ENCODE measurements at regions not wholly inside any gene's neighbourhood (a gene's known extent, or its start where the extent isn't known, plus 50 kb on each side); places are given as distances from the start of the nearest gene placed in this dataset.

DNA sequence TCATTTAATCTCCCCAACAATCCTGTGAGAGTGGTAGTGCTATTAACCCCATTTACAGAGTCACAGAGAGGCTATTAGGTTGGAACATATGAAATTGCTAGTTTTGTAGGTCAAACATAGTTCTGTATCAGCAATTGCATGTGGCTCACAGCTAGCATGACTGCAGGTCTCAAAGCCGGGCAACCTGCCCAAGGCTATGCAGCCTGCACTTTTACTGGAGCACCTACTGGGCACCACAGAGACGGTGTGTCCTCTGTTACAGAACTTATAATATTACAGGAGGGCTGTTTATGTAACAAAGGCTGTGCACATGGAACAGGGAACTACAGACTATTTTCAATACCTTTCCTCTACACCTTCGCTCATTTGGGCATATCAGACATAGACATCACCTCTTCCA is 355.8 kb downstream of the RPS24 start:
- Mint-ChIP-seq H3K27ac (no peak overlapping the region), H3K4me1 (no peaks in the 10 kb centered on the region), H3K27me3 (no peaks in the 10 kb centered on the region), H3K36me3 (ENCODE audit: low read depth) (no peaks in the 10 kb centered on the region), H3K9me3 (no peaks in the 10 kb centered on the region), H3K4me3 (no peak overlapping the region)
- no peak for DNase-seq
- intact Hi-C loops (cut with micrococcal nuclease), result no loop called here

DNA sequence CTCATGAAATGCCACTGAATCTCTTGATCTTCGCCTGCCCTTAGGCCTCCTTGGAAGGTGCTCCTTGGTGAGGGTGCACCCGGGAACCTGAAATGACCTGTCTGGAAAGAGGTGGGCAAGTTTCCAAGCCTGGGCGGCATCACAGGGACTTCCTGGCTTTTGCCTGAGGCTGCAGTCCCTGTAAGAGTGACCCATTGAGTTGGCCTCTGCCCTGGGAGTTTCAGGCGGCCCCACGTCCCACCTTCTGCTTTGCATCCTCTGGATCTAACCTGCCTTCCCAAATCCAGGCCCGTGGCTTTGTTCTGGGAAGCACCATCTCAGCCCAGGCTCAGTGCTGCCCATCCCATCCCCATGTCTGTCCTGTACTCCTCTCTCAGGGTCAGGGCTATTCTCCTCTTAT is 356.4 kb downstream of the RPS24 start:
- intact Hi-C loops (cut with micrococcal nuclease), result no loop called here
- no peaks in the 10 kb centered on the region for H3K4me1 Mint-ChIP-seq
- H3K27me3 Mint-ChIP-seq, result no peaks in the 10 kb centered on the region
- H3K27ac Mint-ChIP-seq, result no peak overlapping the region
- no peak for DNase-seq
- no peak overlapping the region for H3K4me3 Mint-ChIP-seq
- H3K36me3 Mint-ChIP-seq (ENCODE audit: low read depth), result no peaks in the 10 kb centered on the region
- H3K9me3 Mint-ChIP-seq, result no peaks in the 10 kb centered on the region

DNA sequence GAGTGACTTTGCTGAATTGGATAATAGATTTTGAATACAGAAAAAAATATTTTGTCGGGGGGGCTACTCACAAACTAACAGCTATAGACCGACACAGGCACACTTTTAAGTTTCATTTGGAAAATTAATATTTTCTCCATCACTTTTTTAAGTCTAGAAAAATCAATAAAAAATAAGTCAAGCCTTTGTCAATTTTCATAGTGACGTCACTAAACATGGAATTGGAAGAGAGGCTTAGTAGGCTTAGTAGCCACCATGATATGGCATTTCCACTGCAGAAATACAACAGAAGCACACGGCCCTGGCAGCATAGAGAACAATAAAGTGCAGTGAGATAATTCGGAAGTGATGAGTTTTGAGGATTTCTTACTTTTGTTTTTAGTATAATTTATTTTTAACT is 357.2 kb downstream of the RPS24 start:
- Mint-ChIP-seq H3K27ac (no peak overlapping the region), H3K4me1 (no peaks in the 10 kb centered on the region), H3K27me3 (no peaks in the 10 kb centered on the region), H3K9me3 (no peaks in the 10 kb centered on the region), H3K4me3 (no peak overlapping the region), H3K36me3 (ENCODE audit: low read depth) (no peaks in the 10 kb centered on the region)
- intact Hi-C loops (cut with micrococcal nuclease), result no loop called here
- DNase-seq, result no peak

DNA sequence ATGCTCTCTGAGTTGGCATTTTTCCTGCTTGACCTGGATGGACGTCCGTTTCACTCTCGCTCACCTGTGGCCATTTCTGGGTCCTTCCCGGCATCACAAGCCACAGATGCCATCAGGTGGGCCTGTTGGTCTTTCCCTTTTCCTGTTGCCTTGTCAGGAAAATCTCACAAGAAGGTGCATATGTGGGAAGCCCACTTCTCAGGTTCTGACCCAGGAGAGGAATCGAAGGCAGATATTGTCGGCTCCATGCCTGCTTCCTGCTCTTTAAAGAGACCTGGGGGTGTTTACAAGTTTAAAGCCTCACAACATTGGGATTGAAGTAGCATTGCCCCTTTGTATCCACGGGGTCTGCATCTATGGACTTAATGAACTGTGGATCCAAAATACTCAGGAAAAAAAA is 357.9 kb downstream of the RPS24 start:
- no peaks in the 10 kb centered on the region for H3K9me3 Mint-ChIP-seq
- H3K36me3 Mint-ChIP-seq (ENCODE audit: low read depth), result no peaks in the 10 kb centered on the region
- H3K4me1 Mint-ChIP-seq, result no peaks in the 10 kb centered on the region
- no peaks in the 10 kb centered on the region for H3K27me3 Mint-ChIP-seq
- no peak overlapping the region for H3K4me3 Mint-ChIP-seq
- DNase-seq, result no peak
- intact Hi-C loops (cut with micrococcal nuclease), result no loop called here
- H3K27ac Mint-ChIP-seq, result no peak overlapping the region

DNA sequence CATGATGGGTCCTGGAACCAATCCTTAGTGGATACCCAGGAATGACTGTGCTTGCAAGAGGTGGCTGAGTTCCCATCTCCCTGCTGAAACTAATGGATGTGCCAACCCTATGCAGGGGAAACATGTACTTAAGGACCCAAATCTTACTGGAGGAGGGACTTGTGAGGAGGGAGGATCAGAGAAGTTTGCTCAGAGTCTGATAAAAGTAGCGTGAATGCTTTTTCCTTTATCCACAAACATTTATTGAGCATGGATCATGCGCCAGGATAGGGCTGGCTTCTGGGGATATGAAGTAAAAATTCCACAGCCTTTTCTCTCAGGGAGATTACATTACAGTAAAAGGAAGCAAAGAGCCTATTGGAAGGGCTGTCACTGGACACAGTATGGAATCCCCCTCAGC is 358.5 kb downstream of the RPS24 start:
- intact Hi-C loops (cut with micrococcal nuclease), result no loop called here
- no peaks in the 10 kb centered on the region for H3K36me3 Mint-ChIP-seq (ENCODE audit: low read depth)

DNA sequence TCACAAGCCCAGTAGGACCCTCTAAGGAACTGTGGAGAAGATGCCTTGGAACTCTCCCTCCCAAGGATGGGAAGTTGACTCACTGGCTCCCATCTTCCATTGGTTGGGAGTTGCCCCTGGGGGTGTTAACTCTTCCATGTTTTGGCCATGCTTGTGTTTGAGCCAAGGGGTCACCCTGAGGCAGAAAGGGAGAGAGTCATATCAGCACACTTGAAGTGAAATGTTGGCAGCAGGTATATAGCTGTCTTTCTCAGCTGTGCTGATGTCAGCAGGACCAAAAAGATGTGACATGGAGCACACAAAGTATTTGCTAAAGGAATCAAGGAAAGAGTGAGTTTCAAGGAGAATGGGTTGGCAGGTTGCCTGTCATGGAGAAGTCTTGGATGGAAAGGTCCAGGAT is 359.4 kb downstream of the RPS24 start:
- H3K9me3 Mint-ChIP-seq, result no peaks in the 10 kb centered on the region
- no peak for DNase-seq
- peaks cover 6% of the 10 kb centered on the region for H3K27me3 Mint-ChIP-seq
- no peak overlapping the region for H3K4me3 Mint-ChIP-seq
- intact Hi-C loops (cut with micrococcal nuclease), result no loop called here
- H3K36me3 Mint-ChIP-seq (ENCODE audit: low read depth), result no peaks in the 10 kb centered on the region
- H3K4me1 Mint-ChIP-seq, result no peaks in the 10 kb centered on the region
- no peak overlapping the region for H3K27ac Mint-ChIP-seq

More for the DNA sequence above, 358.5 kb downstream of the RPS24 start:
- Mint-ChIP-seq H3K9me3 (no peaks in the 10 kb centered on the region), H3K27ac (no peak overlapping the region), H3K4me1 (no peaks in the 10 kb centered on the region), H3K4me3 (no peak overlapping the region), H3K27me3 (peaks cover 2% of the 10 kb centered on the region)
- DNase-seq, result no peak

DNA sequence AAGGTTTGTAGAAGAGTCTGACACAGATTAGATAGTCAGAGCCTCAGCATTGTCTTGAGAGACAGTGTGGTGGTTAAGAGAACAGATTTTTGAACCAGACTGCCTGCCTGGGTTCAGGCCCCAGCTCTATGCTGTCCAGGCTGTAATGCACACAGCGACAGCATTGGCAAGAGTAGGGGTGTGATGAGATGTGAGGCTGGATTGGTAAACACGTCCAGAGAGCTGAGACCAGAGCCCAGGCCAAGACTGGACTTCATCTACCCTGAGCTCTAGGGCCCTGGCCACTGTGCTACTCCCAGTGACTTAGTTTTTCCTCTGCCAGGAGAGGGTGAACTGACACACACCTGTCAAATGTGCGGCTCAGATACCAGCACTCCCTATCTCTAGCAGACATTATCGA is 360.4 kb downstream of the RPS24 start:
- Mint-ChIP-seq H3K9me3 (no peaks in the 10 kb centered on the region), H3K27ac (no peak overlapping the region), H3K4me3 (no peak overlapping the region), H3K36me3 (ENCODE audit: low read depth) (no peaks in the 10 kb centered on the region), H3K27me3 (peaks cover 6% of the 10 kb centered on the region), H3K4me1 (no peaks in the 10 kb centered on the region)
- no peak for DNase-seq
- intact Hi-C loops (cut with micrococcal nuclease), result no loop called here

DNA sequence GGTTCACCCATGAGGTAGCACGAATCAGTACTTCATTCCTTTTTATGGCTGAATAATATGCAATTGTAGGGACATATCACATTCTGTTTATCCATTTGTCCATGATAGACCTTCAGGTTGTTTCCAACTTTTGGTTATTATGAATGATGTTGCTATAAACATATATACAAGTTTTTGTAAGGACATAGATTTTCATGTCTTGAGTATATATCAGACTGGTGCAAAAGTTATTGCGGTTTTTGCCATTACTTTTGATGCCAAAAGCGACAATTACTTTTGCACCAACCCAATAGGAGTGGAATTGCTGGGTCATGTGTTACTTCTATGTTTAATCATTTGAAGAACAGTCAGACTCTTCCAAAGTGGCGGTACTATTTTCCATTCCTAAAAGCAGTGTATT is 361.5 kb downstream of the RPS24 start:
- DNase-seq, result no peak
- intact Hi-C loops (cut with micrococcal nuclease), result no loop called here
- H3K9me3 Mint-ChIP-seq, result no peaks in the 10 kb centered on the region
- no peak overlapping the region for H3K4me3 Mint-ChIP-seq
- H3K27me3 Mint-ChIP-seq, result peaks cover 6% of the 10 kb centered on the region
- H3K27ac Mint-ChIP-seq, result no peak overlapping the region
- H3K36me3 Mint-ChIP-seq (ENCODE audit: low read depth), result no peaks in the 10 kb centered on the region
- no peaks in the 10 kb centered on the region for H3K4me1 Mint-ChIP-seq

DNA sequence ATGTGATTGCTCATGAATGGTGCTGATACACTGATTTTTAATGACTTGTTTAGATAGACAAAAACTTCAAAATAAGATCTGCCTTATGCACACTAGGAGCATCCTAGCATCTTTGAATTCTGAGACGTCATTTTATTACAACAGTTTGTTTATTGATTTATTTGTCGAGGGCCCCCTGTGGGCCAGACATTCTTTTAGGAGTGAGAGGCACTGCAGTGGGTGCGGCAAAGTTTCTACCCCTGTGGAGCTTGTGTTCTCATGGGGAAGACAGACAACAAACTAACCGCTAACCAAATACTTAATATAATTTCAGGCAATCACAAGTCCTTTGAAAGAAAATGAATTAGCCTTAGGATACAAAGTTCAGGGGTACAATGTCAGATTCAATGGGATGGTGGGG is 363.1 kb downstream of the RPS24 start:
- DNase-seq, result no peak
- no peaks in the 10 kb centered on the region for H3K9me3 Mint-ChIP-seq
- no peaks in the 10 kb centered on the region for H3K36me3 Mint-ChIP-seq (ENCODE audit: low read depth)
- no peaks in the 10 kb centered on the region for H3K4me1 Mint-ChIP-seq
- H3K27ac Mint-ChIP-seq, result no peak overlapping the region
- H3K27me3 Mint-ChIP-seq, result peaks cover 7% of the 10 kb centered on the region
- intact Hi-C loops (cut with micrococcal nuclease), result no loop called here
- no peak overlapping the region for H3K4me3 Mint-ChIP-seq

DNA sequence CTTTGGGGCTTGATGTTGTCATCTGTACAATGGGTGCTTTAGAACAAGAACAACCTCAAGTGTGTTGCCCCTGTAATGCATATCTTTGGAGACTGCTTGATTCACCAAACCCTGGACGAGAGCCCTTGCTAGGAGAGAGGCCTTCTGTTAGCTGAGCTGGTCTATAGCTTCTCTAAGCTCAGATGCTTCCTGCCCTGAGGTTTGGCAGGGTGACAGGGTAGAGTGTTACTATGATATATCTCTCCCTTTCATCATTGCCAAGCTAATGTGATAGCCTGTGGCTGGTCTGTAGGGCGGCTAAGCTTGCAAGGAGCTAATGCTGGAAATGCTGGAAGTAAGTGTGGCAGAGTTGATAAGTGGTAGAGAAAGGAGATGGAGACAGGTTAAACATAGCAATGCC is 364.1 kb downstream of the RPS24 start:
- Mint-ChIP-seq H3K4me1 (no peaks in the 10 kb centered on the region), H3K27ac (no peak overlapping the region), H3K9me3 (no peaks in the 10 kb centered on the region), H3K36me3 (ENCODE audit: low read depth) (no peaks in the 10 kb centered on the region), H3K27me3 (peaks cover 7% of the 10 kb centered on the region), H3K4me3 (no peak overlapping the region)
- no peak for DNase-seq
- intact Hi-C loops (cut with micrococcal nuclease), result no loop called here

DNA sequence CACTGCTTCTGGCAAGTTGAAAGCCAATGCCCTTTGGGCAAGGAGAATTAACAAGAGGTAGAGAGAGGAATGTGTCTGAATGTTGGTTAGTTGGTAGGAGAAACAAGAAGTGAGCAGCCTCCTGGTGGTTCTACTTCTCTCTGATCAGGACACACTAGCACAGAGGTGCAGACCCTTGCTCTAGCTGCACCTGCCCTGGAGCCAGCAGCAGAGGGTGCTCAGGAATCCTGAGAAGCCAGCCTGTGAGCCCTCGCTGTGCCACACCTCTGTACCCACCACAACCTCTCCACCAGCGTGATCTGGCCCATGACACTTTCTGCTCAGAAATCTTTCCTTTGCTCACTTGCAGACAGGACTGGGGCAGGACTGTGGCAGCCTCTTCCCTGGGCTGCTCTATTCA is 364.7 kb downstream of the RPS24 start:
- Mint-ChIP-seq H3K27me3 (peaks cover 7% of the 10 kb centered on the region), H3K9me3 (no peaks in the 10 kb centered on the region), H3K36me3 (ENCODE audit: low read depth) (no peaks in the 10 kb centered on the region), H3K27ac (no peak overlapping the region), H3K4me1 (no peaks in the 10 kb centered on the region), H3K4me3 (no peak overlapping the region)
- no peak for DNase-seq
- intact Hi-C loops (cut with micrococcal nuclease), result no loop called here

DNA sequence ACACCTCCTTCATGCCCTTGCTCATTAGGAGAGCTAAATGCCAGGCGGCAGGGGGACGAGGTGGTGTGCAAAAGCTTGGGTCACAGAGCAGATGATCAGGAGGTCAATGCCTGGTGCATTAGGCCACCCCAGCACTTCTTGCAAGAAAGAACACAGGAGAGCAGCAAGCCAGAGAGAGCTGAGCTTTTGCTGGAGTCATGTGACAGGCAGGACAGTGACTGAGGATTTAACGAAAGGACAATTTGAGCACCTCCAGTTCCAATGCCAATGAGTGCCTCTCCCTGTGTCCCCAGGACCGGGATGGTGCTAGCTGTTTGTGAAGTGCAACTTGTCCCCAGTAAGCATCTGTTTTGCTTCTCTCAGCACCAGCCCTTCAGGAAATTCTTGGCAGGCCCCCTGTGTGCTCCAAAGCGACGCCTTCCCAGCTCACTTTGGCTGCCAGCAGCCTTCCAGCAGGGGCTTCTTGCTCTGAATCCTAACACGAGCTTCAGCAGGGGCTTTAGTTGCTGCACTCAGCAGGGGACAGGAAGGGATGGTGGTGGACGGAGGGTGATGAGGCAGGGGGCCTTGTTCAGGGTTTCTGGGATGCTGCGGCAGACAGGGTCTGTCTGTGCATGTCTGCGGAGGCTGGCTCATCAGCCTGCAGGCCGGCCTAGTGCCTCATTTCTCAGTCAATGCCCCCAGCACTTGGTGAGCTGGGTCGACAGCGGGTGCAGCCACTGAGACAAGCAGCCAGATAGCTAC is 368.1 kb downstream of the RPS24 start:
- H3K27ac Mint-ChIP-seq, result no peak overlapping the region
- DNase-seq, result no peak
- no peaks in the 10 kb centered on the region for H3K9me3 Mint-ChIP-seq
- H3K36me3 Mint-ChIP-seq (ENCODE audit: low read depth), result no peaks in the 10 kb centered on the region
- no peak overlapping the region for H3K4me3 Mint-ChIP-seq
- intact Hi-C loops (cut with micrococcal nuclease), result no loop called here
- H3K27me3 Mint-ChIP-seq, result peaks cover 12% of the 10 kb centered on the region
- H3K4me1 Mint-ChIP-seq, result peaks cover under 1% of the 10 kb centered on the region

DNA sequence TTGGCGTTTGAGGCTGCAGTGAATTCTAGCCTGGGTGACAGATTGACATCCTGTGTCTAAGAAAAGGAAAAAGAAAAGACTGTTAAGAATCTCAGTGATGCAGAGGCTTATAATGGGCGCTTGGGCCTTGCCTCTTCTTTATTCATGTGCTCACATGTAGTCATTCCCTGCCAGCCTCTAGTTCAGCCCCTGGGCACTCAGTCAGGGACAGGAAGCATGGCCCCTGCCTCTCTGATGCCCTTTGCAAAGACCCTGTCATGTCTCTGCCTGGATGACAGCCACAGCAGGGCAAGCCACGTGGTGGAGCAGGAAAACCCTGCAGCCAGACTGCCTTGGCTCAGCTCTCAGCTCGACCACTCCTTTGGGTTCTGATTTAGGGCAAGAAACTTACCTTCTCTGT is 368.9 kb downstream of the RPS24 start:
- H3K9me3 Mint-ChIP-seq, result no peaks in the 10 kb centered on the region
- peaks cover 11% of the 10 kb centered on the region for H3K27me3 Mint-ChIP-seq
- peaks cover 4% of the 10 kb centered on the region for H3K4me1 Mint-ChIP-seq
- no peak for DNase-seq
- intact Hi-C loops (cut with micrococcal nuclease), result no loop called here
- H3K27ac Mint-ChIP-seq, result no peak overlapping the region
- no peaks in the 10 kb centered on the region for H3K36me3 Mint-ChIP-seq (ENCODE audit: low read depth)
- H3K4me3 Mint-ChIP-seq, result no peak overlapping the region

DNA sequence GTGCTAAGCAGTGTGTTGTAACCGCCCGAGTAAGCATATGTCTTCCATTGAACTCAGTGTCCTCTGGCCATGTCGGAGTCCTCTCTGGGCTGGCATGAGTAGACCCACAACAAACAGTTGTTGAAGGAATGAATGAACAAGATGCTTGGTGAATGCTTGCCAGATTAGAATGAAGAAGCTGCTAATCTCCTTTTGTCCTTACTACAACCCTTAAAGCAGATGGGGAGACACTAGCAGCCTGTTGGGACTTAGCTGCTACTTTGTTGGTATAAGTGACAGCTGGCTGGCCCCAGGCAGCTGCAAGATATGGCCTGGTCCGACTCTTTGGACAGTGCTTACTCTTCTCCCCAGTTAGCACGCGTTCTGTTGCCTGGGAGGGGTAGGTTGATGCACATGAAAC is 370.1 kb downstream of the RPS24 start:
- peaks cover 4% of the 10 kb centered on the region for H3K4me1 Mint-ChIP-seq
- no peaks in the 10 kb centered on the region for H3K9me3 Mint-ChIP-seq
- intact Hi-C loops (cut with micrococcal nuclease), result no loop called here
- peaks cover 10% of the 10 kb centered on the region for H3K27me3 Mint-ChIP-seq
- DNase-seq, result no peak
- H3K36me3 Mint-ChIP-seq (ENCODE audit: low read depth), result no peaks in the 10 kb centered on the region
- H3K27ac Mint-ChIP-seq, result no peak overlapping the region
- no peak overlapping the region for H3K4me3 Mint-ChIP-seq

DNA sequence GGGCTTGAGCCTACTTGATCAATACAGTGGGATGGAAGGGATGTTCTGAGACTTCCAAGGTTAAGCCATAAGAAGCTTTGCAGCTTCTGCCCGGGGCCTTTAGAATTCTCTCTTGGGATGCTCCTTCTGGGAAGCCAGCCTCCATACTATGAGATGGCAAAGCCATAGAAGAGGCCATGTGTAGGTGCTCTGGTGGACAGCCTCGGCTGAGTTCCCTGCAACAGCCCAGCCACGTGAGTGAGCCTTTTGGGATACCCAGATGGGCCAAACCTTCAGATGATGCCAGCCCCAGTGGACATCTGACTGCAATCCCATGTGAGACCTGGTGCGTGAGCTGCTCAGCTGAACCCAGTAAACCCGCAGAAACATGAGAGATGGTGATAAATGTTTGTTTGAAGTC is 370.6 kb downstream of the RPS24 start:
- intact Hi-C loops (cut with micrococcal nuclease), result no loop called here
- no peak overlapping the region for H3K4me3 Mint-ChIP-seq
- H3K4me1 Mint-ChIP-seq, result peaks cover 4% of the 10 kb centered on the region
- no peak for DNase-seq
- no peaks in the 10 kb centered on the region for H3K36me3 Mint-ChIP-seq (ENCODE audit: low read depth)
- no peak overlapping the region for H3K27ac Mint-ChIP-seq
- H3K9me3 Mint-ChIP-seq, result no peaks in the 10 kb centered on the region
- H3K27me3 Mint-ChIP-seq, result peaks cover 10% of the 10 kb centered on the region

Measured in activated CD4-positive, alpha-beta T cell treated with anti-CD3 and anti-CD28 coated beads, Interleukin-2, amount 10 ng/mL, durations not matched to agents 24 days and 14 days (primary cell).